Astrocyte (in vitro differentiated cells and primary cell): ENCODE measurements at regions not wholly inside any gene's neighbourhood (a gene's known extent, or its start where the extent isn't known, plus 50 kb on each side); places are given as distances from the start of the nearest gene placed in this dataset.
"Not testable (repeated sequence)": the region's sequence is repeated elsewhere in the genome, so short reads cannot be mapped to it uniquely, and the experiment has no call there.

ENCODE experiments used
- DNase-seq: peaks from one replicate; pipeline ENCODE4 v3.0.0-alpha.2; 2010; ENCODE audit warnings: low read depth
- FAIRE-seq: peaks from 2 replicates; lab custom pipeline; 2011; peaks lifted over from hg19 to GRCh38; lab: Jason Lieb, UNC
- H2AFZ ChIP-seq: 2 replicates; pipeline ENCODE4 v1.6.0; 2012; ENCODE audit warnings: low read depth, low read length, inconsistent platforms
- H3K27ac ChIP-seq: 2 replicates; pipeline ENCODE4 v1.5.1; 2011; ENCODE audit warnings: low read depth, low read length, inconsistent platforms
- H3K27me3 ChIP-seq: 2 replicates; pipeline ENCODE4 v1.6.0; 2011; ENCODE audit warnings: low read length, inconsistent platforms; ENCODE audit not compliant: insufficient read depth
- H3K36me3 ChIP-seq: 2 replicates; pipeline ENCODE4 v1.5.1; 2011; ENCODE audit warnings: low read length, inconsistent platforms; ENCODE audit not compliant: insufficient read depth
- H3K4me1 ChIP-seq: 2 replicates; pipeline ENCODE4 v1.5.1; 2011; ENCODE audit warnings: low read length, inconsistent platforms; ENCODE audit not compliant: insufficient read depth
- H3K4me2 ChIP-seq: 2 replicates; pipeline ENCODE4 v1.6.0; 2012; ENCODE audit warnings: low read length, inconsistent platforms
- H3K4me3 ChIP-seq: 2 replicates; pipeline ENCODE4 v1.5.1; 2011; ENCODE audit warnings: low read depth, mild to moderate bottlenecking, low read length, inconsistent platforms; ENCODE audit not compliant: insufficient read depth
- H3K79me2 ChIP-seq: 2 replicates; pipeline ENCODE4 v1.6.0; 2012; ENCODE audit warnings: mild to moderate bottlenecking, low read length, inconsistent platforms; ENCODE audit not compliant: insufficient read depth
- H3K9ac ChIP-seq: 2 replicates; pipeline ENCODE4 v1.6.0; 2012; ENCODE audit warnings: mild to moderate bottlenecking, low read length, inconsistent platforms
- H3K9me3 ChIP-seq: 2 replicates; pipeline ENCODE4 v1.5.1; 2012; ENCODE audit warnings: low read depth, mild to moderate bottlenecking, low read length, inconsistent platforms; ENCODE audit not compliant: insufficient read depth
- H4K20me1 ChIP-seq: 2 replicates; pipeline ENCODE4 v1.6.0; 2012; ENCODE audit warnings: low read length, inconsistent platforms; ENCODE audit not compliant: insufficient read depth
- H3K27ac Mint-ChIP-seq: one replicate; pipeline ENCODE4 v1.8.0; 2021; ENCODE audit warnings: mild to moderate bottlenecking, mixed read lengths; ENCODE audit not compliant: unreplicated experiment
- H3K27me3 Mint-ChIP-seq: one replicate; pipeline ENCODE4 v1.8.0; 2021; ENCODE audit warnings: low read depth, mixed read lengths; ENCODE audit not compliant: unreplicated experiment
- H3K36me3 Mint-ChIP-seq: one replicate; pipeline ENCODE4 v1.8.0; 2021; ENCODE audit warnings: low read depth, mixed read lengths; ENCODE audit not compliant: unreplicated experiment
- H3K4me1 Mint-ChIP-seq: one replicate; pipeline ENCODE4 v1.8.0; 2021; ENCODE audit warnings: low read depth, mixed read lengths; ENCODE audit not compliant: unreplicated experiment
- H3K4me3 Mint-ChIP-seq: one replicate; pipeline ENCODE4 v1.8.0; 2021; ENCODE audit warnings: mild to moderate bottlenecking, moderate library complexity, mixed read lengths; ENCODE audit not compliant: unreplicated experiment
- H3K9me3 Mint-ChIP-seq: one replicate; pipeline ENCODE4 v1.8.0; 2021; ENCODE audit warnings: mild to moderate bottlenecking, mixed read lengths; ENCODE audit not compliant: unreplicated experiment

- Histone ChIP-seq H4K20me1 (peaks cover 18% of the 10 kb centered on the region), H3K79me2 (peaks cover 56% of the 10 kb centered on the region)
- not testable (repeated sequence) for H2AFZ ChIP-seq, H3K36me3 Mint-ChIP-seq, H3K27ac ChIP-seq, H3K4me3 Mint-ChIP-seq, FAIRE-seq, H3K27me3 Mint-ChIP-seq, H3K4me1 ChIP-seq, H3K9me3 ChIP-seq, H3K27me3 ChIP-seq, DNase-seq, H3K9ac ChIP-seq, H3K27ac Mint-ChIP-seq, H3K9me3 Mint-ChIP-seq, H3K4me2 ChIP-seq, H3K36me3 ChIP-seq, H3K4me3 ChIP-seq
- H3K4me1 Mint-ChIP-seq = peaks cover 18% of the 10 kb centered on the region
Observed at GRCh38 chr2:87497135-87497534, 250.8 kb upstream of the PLGLB2 start.

DNA sequence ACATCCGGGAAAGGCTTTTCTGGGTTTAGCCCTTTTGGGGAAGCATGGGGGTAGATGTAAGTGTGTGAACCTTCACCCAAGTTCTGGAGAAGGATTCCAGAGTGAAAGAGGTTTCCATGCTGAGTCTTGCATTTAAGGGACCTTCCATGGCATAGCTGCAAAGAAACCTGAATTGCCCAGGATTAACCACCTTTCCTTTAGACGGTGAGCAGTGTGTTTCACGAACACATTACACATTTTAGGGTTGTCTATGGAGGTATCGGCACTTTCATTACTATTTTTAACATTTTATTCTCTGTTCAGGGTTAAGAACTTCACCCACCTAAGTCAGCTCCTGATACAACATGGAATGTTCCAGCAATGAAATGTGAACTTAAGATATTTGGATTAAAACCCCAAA lies 250.2 kb upstream of the PLGLB2 start:
- not testable (repeated sequence) for H3K27ac ChIP-seq, H3K9me3 ChIP-seq, H3K36me3 ChIP-seq, H3K9ac ChIP-seq, H3K4me1 ChIP-seq, H3K9me3 Mint-ChIP-seq, H3K4me3 ChIP-seq, H3K27me3 Mint-ChIP-seq, DNase-seq, H2AFZ ChIP-seq, H3K27ac Mint-ChIP-seq, H3K4me3 Mint-ChIP-seq, H3K36me3 Mint-ChIP-seq, H3K27me3 ChIP-seq, FAIRE-seq
- H3K4me1 Mint-ChIP-seq = peaks cover 18% of the 10 kb centered on the region
- H3K79me2 ChIP-seq = peaks cover 52% of the 10 kb centered on the region
- H3K4me2 ChIP-seq = peak overlapping the region; percentile 20
- peaks cover 18% of the 10 kb centered on the region for H4K20me1 ChIP-seq

- H3K36me3 Mint-ChIP-seq = not testable (repeated sequence)
Observed at GRCh38 chr2:87498169-87498853, 249.6 kb upstream of the PLGLB2 start.

GRCh38 chr2:87498854-87499238 lies 249.0 kb upstream of the PLGLB2 start:
- Histone ChIP-seq H4K20me1 (peaks cover 12% of the 10 kb centered on the region), H3K79me2 (peaks cover 42% of the 10 kb centered on the region), H3K4me2 (peak overlapping the region; percentile 55)
- H3K9ac ChIP-seq, FAIRE-seq, H3K36me3 Mint-ChIP-seq, H3K27me3 ChIP-seq, H3K9me3 Mint-ChIP-seq, H3K4me1 ChIP-seq, H3K27ac Mint-ChIP-seq, H3K27me3 Mint-ChIP-seq, H3K27ac ChIP-seq, DNase-seq, H3K9me3 ChIP-seq, H3K4me3 Mint-ChIP-seq, H2AFZ ChIP-seq, H3K4me3 ChIP-seq, H3K36me3 ChIP-seq: not testable (repeated sequence)
- peaks cover 18% of the 10 kb centered on the region for H3K4me1 Mint-ChIP-seq

More at GRCh38 chr2:87498169-87498853, 249.6 kb upstream of the PLGLB2 start:
- not testable (repeated sequence) for H3K27me3 ChIP-seq, H3K4me3 ChIP-seq, H3K4me1 ChIP-seq, H3K36me3 ChIP-seq, H3K9me3 ChIP-seq, DNase-seq, FAIRE-seq, H3K9me3 Mint-ChIP-seq, H3K4me3 Mint-ChIP-seq, H3K27ac ChIP-seq, H3K27me3 Mint-ChIP-seq, H2AFZ ChIP-seq
- Histone ChIP-seq H3K79me2 (peaks cover 47% of the 10 kb centered on the region), H4K20me1 (peaks cover 15% of the 10 kb centered on the region), H3K4me2 (peak overlapping the region; percentile 55), H3K9ac (peak overlapping the region; percentile 23)
- Mint-ChIP-seq H3K4me1 (peaks cover 18% of the 10 kb centered on the region), H3K27ac (peak overlapping the region; percentile 34)

DNA sequence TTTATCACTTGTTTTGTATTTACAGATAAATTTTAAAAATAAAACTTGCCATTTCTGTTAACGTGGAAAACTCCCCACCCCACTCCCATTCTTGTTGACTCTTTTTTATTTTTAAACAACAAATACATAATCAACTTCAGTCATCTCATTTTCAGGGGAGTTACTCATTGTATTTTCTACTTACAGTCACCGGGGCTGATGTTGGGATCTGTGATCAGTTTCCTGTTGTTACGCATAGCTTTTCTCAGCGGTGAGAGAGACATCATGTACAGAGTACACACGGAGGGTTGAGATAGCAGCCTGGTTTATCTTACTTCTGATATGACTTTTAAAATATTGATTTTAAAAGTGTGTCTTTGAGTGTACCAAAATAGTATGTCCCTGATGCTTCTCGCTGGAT lies 248.0 kb upstream of the PLGLB2 start:
- not testable (repeated sequence) for H3K9me3 Mint-ChIP-seq, H2AFZ ChIP-seq, H3K36me3 Mint-ChIP-seq, H3K4me1 ChIP-seq, H3K36me3 ChIP-seq, H3K4me2 ChIP-seq, H3K27me3 ChIP-seq, H3K9me3 ChIP-seq, H3K9ac ChIP-seq, H3K27me3 Mint-ChIP-seq, H3K4me3 Mint-ChIP-seq, DNase-seq, H3K4me3 ChIP-seq, FAIRE-seq
- H3K27ac Mint-ChIP-seq = peak overlapping the region; percentile 31
- peaks cover 15% of the 10 kb centered on the region for H3K4me1 Mint-ChIP-seq
- H3K79me2 ChIP-seq = peaks cover 34% of the 10 kb centered on the region
- peak overlapping the region; percentile 21 for H3K27ac ChIP-seq
- H4K20me1 ChIP-seq = peaks cover 10% of the 10 kb centered on the region

- H3K9me3 Mint-ChIP-seq, FAIRE-seq, H3K4me1 ChIP-seq, DNase-seq, H3K9ac ChIP-seq, H3K4me3 Mint-ChIP-seq, H3K36me3 Mint-ChIP-seq, H3K27me3 Mint-ChIP-seq, H4K20me1 ChIP-seq, H3K27me3 ChIP-seq, H3K36me3 ChIP-seq, H3K4me2 ChIP-seq, H2AFZ ChIP-seq, H3K9me3 ChIP-seq, H3K4me3 ChIP-seq: not testable (repeated sequence)
- Histone ChIP-seq H3K27ac (peak overlapping the region; percentile 21), H3K79me2 (peaks cover 28% of the 10 kb centered on the region)
- H3K4me1 Mint-ChIP-seq = peaks cover 11% of the 10 kb centered on the region
- peak overlapping the region; percentile 82 for H3K27ac Mint-ChIP-seq
Observed at GRCh38 chr2:87500421-87500820, 247.5 kb upstream of the PLGLB2 start.
